ENCODE measurements at regions not wholly inside any gene's neighbourhood (a gene's known extent, or its start where the extent isn't known, plus 50 kb on each side); places are given as distances from the start of the nearest gene placed in this dataset.
A peak's percentile ranks its signal among the peaks of the same experiment; 100 is the strongest.
"Not testable (repeated sequence)": the region's sequence is repeated elsewhere in the genome, so short reads cannot be mapped to it uniquely, and the experiment has no call there.

GRCh38 chr14:101687756-101688546 lies 73.6 kb upstream of the PPP2R5C start:
- Histone ChIP-seq H3K4me1 (no peaks in the 10 kb centered on the region), H3K27me3 (no peaks in the 10 kb centered on the region), H3K27ac (no peak overlapping the region), H3K36me3 (no peaks in the 10 kb centered on the region), H3K9me3 (no peaks in the 10 kb centered on the region), H3K4me3 (no peak overlapping the region)
- no peak for DNase-seq
- TF ChIP-seq POLR2A (IDR thresholded peaks at IDR 0.05), result no peak
- no peak for TF ChIP-seq CTCF (IDR thresholded peaks at IDR 0.05)

- H3K4me3 ChIP-seq, result no peak overlapping the region
- H3K36me3 ChIP-seq, result no peaks in the 10 kb centered on the region
- H3K27me3 ChIP-seq, result no peaks in the 10 kb centered on the region
- TF ChIP-seq CTCF (IDR thresholded peaks at IDR 0.05), result no peak
- TF ChIP-seq POLR2A (IDR thresholded peaks at IDR 0.05), result no peak
- H3K9me3 ChIP-seq, result no peaks in the 10 kb centered on the region
- no peak overlapping the region for H3K27ac ChIP-seq
- no peak for DNase-seq
- H3K4me1 ChIP-seq, result no peaks in the 10 kb centered on the region
Measured at GRCh38 chr14:101689039-101689501, 72.4 kb upstream of the PPP2R5C start.

- not testable (repeated sequence) for H3K4me1 ChIP-seq, DNase-seq, H3K36me3 ChIP-seq, H3K27ac ChIP-seq, H3K4me3 ChIP-seq, H3K27me3 ChIP-seq, H3K9me3 ChIP-seq
Measured at GRCh38 chr14:101689966-101690365, 71.5 kb upstream of the PPP2R5C start.

GRCh38 chr14:101695659-101696058 lies 65.8 kb upstream of the PPP2R5C start:
- TF ChIP-seq POLR2A (IDR thresholded peaks at IDR 0.05), result no peak
- no peak for TF ChIP-seq CTCF (IDR thresholded peaks at IDR 0.05)
- no peak for DNase-seq
- H3K27me3 ChIP-seq, result no peaks in the 10 kb centered on the region
- H3K36me3 ChIP-seq, result no peaks in the 10 kb centered on the region
- peaks cover 0 to 6% (median 0%) of the 10 kb centered on the region in 4 donors for H3K9me3 ChIP-seq
- H3K27ac ChIP-seq, result no peak overlapping the region
- H3K4me3 ChIP-seq, result no peak overlapping the region
- no peaks in the 10 kb centered on the region for H3K4me1 ChIP-seq

GRCh38 chr14:101704140-101704539 lies 57.4 kb upstream of the PPP2R5C start:
- H3K36me3 ChIP-seq, result no peaks in the 10 kb centered on the region
- H3K9me3 ChIP-seq, result no peaks in the 10 kb centered on the region
- no peak overlapping the region for H3K4me3 ChIP-seq
- no peaks in the 10 kb centered on the region for H3K27me3 ChIP-seq
- TF ChIP-seq CTCF (IDR thresholded peaks at IDR 0.05) (no peak), POLR2A (IDR thresholded peaks at IDR 0.05) (no peak)
- peaks cover 0 to 22% (median 3%) of the 10 kb centered on the region in 4 donors for H3K4me1 ChIP-seq
- H3K27ac ChIP-seq, result no peak overlapping the region
- no peak for DNase-seq

GRCh38 chr14:101705733-101706508 lies 55.6 kb upstream of the PPP2R5C start:
- Histone ChIP-seq H3K4me1 (peaks cover 0 to 22% (median 3%) of the 10 kb centered on the region in 4 donors), H3K27ac (peak overlapping the region; percentile 61 to 82 (median 76)), H3K9me3 (no peaks in the 10 kb centered on the region), H3K27me3 (no peaks in the 10 kb centered on the region), H3K36me3 (no peaks in the 10 kb centered on the region), H3K4me3 (peak overlapping the region; percentile 46 to 55 (median 48))
- TF ChIP-seq CTCF (IDR thresholded peaks at IDR 0.05), result no peak
- TF ChIP-seq POLR2A (IDR thresholded peaks at IDR 0.05), result peak in 1 of 2 donors; percentile 25
- DNase-seq, result peak; percentile 65 to 85 (median 71)

Measured in Peyer's patch (tissue), 4 donors.